ENCODE measurements at regions not wholly inside any gene's neighbourhood (a gene's known extent, or its start where the extent isn't known, plus 50 kb on each side); places are given as distances from the start of the nearest gene placed in this dataset.

DNA sequence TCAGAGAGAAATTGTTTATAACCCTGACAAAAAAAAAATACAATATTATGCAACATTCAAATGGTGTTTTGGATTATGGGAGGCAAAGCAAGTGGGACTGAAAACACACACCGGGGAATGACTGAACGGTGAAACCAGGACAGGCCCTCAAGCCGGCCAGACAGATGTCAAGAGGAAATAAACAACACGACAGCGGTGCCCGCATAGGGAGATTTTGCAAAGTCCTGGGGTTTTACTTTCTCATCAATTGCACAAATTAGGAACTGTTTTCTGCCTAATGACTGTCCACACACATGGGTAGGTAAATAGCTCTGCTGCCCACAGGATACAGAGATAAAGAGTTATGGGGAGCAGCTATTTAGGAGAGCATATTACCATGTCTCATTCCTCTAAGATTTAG, 134.5 kb downstream of the IRS2 start:
- TF ChIP-seq CTCF (conservative IDR thresholded peaks at IDR 0.05; ENCODE audit: low read depth, low read length) (no peak), BHLHE40 (IDR thresholded peaks at IDR 0.05; ENCODE audit: low read depth, low read length) (no peak), POLR2A (IDR thresholded peaks at IDR 0.05; ENCODE audit: low read depth, low read length) (no peak), RFX5 (IDR thresholded peaks at IDR 0.05; ENCODE audit: low read depth, low read length) (no peak), MAFK (IDR thresholded peaks at IDR 0.05; ENCODE audit: low read depth, low read length) (no peak)
- TF ChIP-seq, protein P1, sequence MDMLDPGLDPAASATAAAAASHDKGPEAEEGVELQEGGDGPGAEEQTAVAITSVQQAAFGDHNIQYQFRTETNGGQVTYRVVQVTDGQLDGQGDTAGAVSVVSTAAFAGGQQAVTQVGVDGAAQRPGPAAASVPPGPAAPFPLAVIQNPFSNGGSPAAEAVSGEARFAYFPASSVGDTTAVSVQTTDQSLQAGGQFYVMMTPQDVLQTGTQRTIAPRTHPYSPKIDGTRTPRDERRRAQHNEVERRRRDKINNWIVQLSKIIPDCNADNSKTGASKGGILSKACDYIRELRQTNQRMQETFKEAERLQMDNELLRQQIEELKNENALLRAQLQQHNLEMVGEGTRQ (IDR thresholded peaks at IDR 0.05; ENCODE audit: low read depth, low read length), result no peak

Data from IMR-90 (cell line).